Subcutaneous abdominal adipose tissue (tissue), 5 donors: ENCODE measurements at regions not wholly inside any gene's neighbourhood (a gene's known extent, or its start where the extent isn't known, plus 50 kb on each side); places are given as distances from the start of the nearest gene placed in this dataset.

Source experiments
- H3K27ac ChIP-seq: one replicate; pipeline ENCODE4 v1.7.0; 2013; ENCODE audit warnings: low read depth, mild to moderate bottlenecking, inconsistent platforms, low read length, moderate library complexity
- H3K27me3 ChIP-seq, 5 donors: one replicate each; pipeline ENCODE4 v1.7.0; 2013; ENCODE audit warnings: low read length in 5 of 5, inconsistent platforms in 1 of 5; ENCODE audit not compliant: control insufficient read depth in 5 of 5, insufficient read depth in 4 of 5
- H3K36me3 ChIP-seq, 5 donors: one replicate each; pipeline ENCODE4 v1.7.0; 2013; ENCODE audit warnings: low read length in 5 of 5; ENCODE audit not compliant: control insufficient read depth in 5 of 5, insufficient read depth in 5 of 5
- H3K4me1 ChIP-seq, 5 donors: one replicate each; pipeline ENCODE4 v1.7.0; 2013; ENCODE audit warnings: low read length in 5 of 5, mild to moderate bottlenecking in 3 of 5, moderate library complexity in 1 of 5; ENCODE audit not compliant: control insufficient read depth in 5 of 5, insufficient read depth in 5 of 5
- H3K4me3 ChIP-seq, 5 donors: one replicate each; pipeline ENCODE4 v1.7.0; 2013; ENCODE audit warnings: low read length in 5 of 5, low read depth in 1 of 5
- H3K9ac ChIP-seq, 5 donors: one replicate each; pipeline ENCODE4 v1.7.0; 2013; ENCODE audit warnings: low read length in 5 of 5, mild to moderate bottlenecking in 4 of 5, moderate library complexity in 3 of 5
- H3K9me3 ChIP-seq, 5 donors: one replicate each; pipeline ENCODE4 v1.7.0; 2013; ENCODE audit warnings: low read length in 5 of 5; ENCODE audit not compliant: control insufficient read depth in 5 of 5
- donor health status: healthy.
- donor health status: healthy.
- donor health status: healthy.
- donor health status: healthy.
- donor health status: healthy.

DNA sequence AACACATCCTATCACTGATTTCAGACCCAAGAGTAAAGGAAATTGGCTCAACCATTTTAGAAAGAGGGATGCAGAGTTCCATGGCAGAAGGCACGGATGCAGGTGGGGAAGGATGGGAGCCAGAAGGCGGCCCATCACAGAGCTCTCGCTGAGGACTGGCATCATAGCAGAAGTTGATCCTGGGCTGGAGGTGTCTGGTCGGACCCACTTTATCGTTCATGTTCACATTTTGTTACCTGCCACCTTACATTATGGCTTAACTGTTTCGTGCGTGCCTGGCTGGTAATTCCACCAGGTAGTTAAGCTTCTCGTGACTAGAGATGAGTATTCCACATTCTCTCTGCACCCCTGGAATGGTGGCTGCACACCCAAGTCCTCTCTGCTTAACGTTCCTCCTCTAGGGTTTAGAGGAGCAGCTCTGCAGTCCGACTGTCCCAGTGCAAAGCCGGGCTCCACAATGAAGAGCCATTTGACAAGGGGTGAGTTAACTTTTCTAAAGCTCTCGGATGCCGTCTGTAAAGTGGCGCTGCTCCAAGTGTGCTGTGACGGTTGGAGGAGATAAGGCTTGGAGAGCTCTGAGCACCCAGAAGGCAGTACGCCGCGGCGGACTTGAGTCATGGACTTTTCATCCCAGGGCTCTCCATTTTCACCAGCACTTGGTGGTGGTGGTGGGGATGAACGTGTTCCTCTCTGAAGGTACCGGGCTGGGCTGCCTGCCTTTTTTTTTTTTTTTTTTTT is 157.1 kb upstream of the SHH start:
- Histone ChIP-seq H3K9me3 (no peaks in the 10 kb centered on the region), H3K27ac (no peak overlapping the region), H3K9ac (no peak overlapping the region), H3K36me3 (no peaks in the 10 kb centered on the region), H3K4me1 (no peaks in the 10 kb centered on the region), H3K27me3 (peaks cover 0 to 7% (median 2%) of the 10 kb centered on the region in 5 donors), H3K4me3 (no peak overlapping the region)

DNA sequence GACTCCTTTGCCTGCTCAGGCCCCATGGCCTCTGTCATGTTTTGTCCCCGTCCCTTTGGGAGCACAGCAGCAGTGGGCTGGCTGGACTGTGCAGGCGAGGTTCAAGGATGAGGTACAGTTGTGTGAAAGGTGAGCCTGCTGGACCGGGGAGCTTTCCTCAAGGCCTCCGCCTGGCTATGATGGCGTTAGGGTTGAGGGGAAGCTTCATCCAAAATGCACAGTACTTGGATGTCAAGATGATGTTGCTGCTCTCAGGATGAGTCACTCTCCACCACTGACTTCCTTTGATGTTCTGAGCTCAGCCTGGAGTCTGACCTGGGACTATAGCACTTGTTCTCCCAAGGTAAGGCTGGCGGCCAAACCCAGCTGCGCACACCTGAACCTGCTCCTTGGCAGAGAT is 152.7 kb upstream of the SHH start:
- H3K27me3 ChIP-seq = peaks cover 0 to 19% (median 10%) of the 10 kb centered on the region in 5 donors
- H3K27ac ChIP-seq = no peak overlapping the region
- no peak overlapping the region for H3K9ac ChIP-seq
- no peaks in the 10 kb centered on the region for H3K9me3 ChIP-seq
- H3K4me1 ChIP-seq = no peaks in the 10 kb centered on the region
- H3K4me3 ChIP-seq = no peak overlapping the region
- H3K36me3 ChIP-seq = no peaks in the 10 kb centered on the region

DNA sequence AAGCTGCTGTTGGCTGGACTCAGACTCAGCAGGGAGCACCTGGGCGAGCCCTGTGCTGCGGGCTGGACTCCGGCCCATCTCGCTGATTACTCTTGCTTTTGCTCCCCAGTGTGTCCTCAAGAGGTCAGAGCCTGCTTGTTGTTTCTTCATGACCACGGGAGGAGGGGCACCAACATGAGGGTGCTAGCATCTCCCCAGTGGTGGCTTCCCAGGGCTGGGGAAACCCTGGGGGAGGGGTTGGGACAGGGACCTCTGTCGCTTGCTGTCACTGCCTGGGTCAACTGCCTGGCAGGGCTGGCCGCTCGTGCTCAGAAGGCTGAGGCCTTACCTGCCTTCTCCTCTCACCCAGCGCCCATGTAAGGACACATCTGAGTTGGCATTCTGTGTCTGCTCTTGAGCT is 152.3 kb upstream of the SHH start:
- H3K27me3 ChIP-seq = peaks cover 0 to 22% (median 10%) of the 10 kb centered on the region in 5 donors
- no peak overlapping the region for H3K4me3 ChIP-seq
- H3K9ac ChIP-seq = no peak overlapping the region
- no peaks in the 10 kb centered on the region for H3K36me3 ChIP-seq
- no peaks in the 10 kb centered on the region for H3K9me3 ChIP-seq
- H3K27ac ChIP-seq = no peak overlapping the region
- no peaks in the 10 kb centered on the region for H3K4me1 ChIP-seq

DNA sequence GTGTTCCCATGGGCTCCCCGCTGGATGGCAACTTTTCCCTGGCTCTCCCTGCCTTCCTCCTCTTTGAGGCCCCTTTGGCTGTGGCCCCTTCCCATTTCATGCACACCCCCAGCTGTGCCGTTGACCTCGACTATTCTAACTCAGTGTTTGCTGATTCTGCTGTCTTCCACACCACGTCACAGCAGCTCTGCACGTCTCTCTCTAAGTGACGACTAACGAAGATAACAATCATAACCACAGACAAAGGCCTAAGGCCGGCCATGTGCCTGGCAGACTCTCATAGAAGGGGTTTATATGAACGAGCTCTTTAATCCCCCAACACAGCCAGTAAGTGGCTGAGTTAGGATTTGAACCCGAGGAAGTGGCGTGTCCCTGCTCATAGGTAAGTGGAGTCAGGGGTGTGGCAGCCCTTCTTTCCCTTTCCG is 151.5 kb upstream of the SHH start:
- no peak overlapping the region for H3K27ac ChIP-seq
- H3K9ac ChIP-seq = no peak overlapping the region
- no peaks in the 10 kb centered on the region for H3K36me3 ChIP-seq
- peaks cover 0 to 22% (median 10%) of the 10 kb centered on the region in 5 donors for H3K27me3 ChIP-seq
- no peak overlapping the region for H3K4me3 ChIP-seq
- no peaks in the 10 kb centered on the region for H3K4me1 ChIP-seq
- no peaks in the 10 kb centered on the region for H3K9me3 ChIP-seq

DNA sequence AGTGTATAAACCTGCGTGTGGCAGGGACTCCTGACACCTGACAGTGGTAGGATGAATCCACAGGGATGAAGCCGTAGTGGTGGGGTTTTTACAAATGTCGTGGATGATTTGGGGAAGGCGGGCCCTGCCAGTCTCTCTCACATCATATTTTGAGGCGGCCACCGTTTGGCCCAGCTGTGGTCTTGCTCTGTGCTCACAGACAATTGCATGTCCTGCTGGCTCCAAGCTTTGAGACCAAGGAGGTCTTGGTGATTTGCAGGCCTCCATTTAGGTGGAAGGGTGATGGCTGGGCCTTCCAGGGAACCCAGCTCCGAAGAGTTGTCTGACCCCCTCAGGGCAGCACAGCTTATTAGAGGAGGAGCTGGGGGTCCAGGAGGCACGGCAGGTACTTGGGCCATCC is 151.1 kb upstream of the SHH start:
- Histone ChIP-seq H3K36me3 (no peaks in the 10 kb centered on the region), H3K27me3 (peaks cover 4 to 22% (median 10%) of the 10 kb centered on the region in 5 donors), H3K27ac (no peak overlapping the region), H3K4me1 (no peaks in the 10 kb centered on the region), H3K9ac (no peak overlapping the region), H3K9me3 (no peaks in the 10 kb centered on the region), H3K4me3 (no peak overlapping the region)

DNA sequence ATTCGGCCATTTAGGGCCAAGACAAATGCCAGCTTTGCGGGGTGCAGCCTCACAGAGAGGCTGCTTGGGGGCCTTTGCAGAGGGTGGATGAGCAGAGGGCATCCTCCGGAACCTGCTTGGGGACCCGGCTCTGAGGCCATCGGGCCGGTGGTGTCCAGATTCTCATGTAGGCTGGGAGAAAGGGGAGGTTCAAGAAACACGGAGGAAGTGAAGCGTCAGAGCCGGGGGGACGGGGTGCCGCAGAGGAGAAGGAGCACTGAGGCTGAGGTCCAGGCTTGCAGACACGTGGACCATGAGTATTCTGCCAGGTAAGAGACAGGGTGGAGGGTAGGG is 150.7 kb upstream of the SHH start:
- no peaks in the 10 kb centered on the region for H3K9me3 ChIP-seq
- no peaks in the 10 kb centered on the region for H3K36me3 ChIP-seq
- no peak overlapping the region for H3K9ac ChIP-seq
- no peak overlapping the region for H3K27ac ChIP-seq
- H3K4me1 ChIP-seq = no peaks in the 10 kb centered on the region
- peaks cover 4 to 22% (median 10%) of the 10 kb centered on the region in 5 donors for H3K27me3 ChIP-seq
- H3K4me3 ChIP-seq = no peak overlapping the region

DNA sequence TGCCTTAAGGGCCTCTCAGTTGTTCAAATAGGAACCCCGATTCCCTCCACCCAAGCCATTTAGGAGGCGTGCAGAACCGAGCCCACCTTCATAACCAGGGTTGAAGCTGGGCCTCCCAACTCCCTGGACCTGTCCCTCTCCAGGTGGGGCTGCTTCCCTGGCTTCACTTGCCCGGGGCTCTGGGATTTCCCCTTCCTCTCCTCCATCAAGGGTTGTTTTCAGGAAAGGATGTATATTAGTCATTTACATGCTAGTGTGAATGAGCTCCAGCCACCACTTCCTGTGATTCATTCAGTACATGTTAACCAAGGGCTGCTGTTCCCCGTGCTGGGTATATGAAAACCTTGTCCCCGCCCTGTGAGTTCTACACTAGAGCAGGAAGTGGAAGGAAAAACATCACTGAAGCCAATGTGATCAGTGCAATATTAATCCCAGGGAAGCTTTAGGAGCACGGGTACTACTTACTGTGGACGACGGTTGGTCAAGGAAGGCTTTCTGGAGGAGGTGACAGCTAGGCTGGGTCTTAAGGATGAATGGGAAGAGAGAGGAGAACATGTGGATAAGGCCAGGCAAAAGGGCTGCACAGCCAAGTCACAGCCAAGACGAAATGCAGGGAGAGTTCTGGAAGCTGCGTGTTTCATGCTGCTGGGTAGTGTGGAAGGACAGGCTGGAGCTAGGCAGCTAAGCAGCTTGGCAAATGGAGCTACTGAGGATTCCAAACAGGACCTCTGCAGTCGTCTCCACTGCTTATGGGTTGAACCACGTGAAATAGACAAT is 150.1 kb upstream of the SHH start:
- Histone ChIP-seq H3K9ac (no peak overlapping the region), H3K9me3 (no peaks in the 10 kb centered on the region)

GRCh38 chr7:155961241-155962190 is 149.3 kb upstream of the SHH start:
- no peaks in the 10 kb centered on the region for H3K36me3 ChIP-seq
- H3K9me3 ChIP-seq = no peaks in the 10 kb centered on the region
- H3K9ac ChIP-seq = no peak overlapping the region
- peaks cover 4 to 22% (median 10%) of the 10 kb centered on the region in 5 donors for H3K27me3 ChIP-seq
- no peaks in the 10 kb centered on the region for H3K4me1 ChIP-seq
- H3K27ac ChIP-seq = no peak overlapping the region
- H3K4me3 ChIP-seq = no peak overlapping the region

More for the DNA sequence above, 150.1 kb upstream of the SHH start:
- Histone ChIP-seq H3K27me3 (peaks cover 4 to 22% (median 10%) of the 10 kb centered on the region in 5 donors), H3K36me3 (no peaks in the 10 kb centered on the region), H3K4me1 (no peaks in the 10 kb centered on the region), H3K27ac (no peak overlapping the region), H3K4me3 (no peak overlapping the region)

- H3K27ac ChIP-seq = no peak overlapping the region
- no peak overlapping the region for H3K9ac ChIP-seq
- H3K9me3 ChIP-seq = no peaks in the 10 kb centered on the region
- no peak overlapping the region for H3K4me3 ChIP-seq
- no peaks in the 10 kb centered on the region for H3K4me1 ChIP-seq
- no peaks in the 10 kb centered on the region for H3K36me3 ChIP-seq
- H3K27me3 ChIP-seq = peaks cover 4 to 22% (median 10%) of the 10 kb centered on the region in 5 donors
Observed at GRCh38 chr7:155959894-155960293, 147.6 kb upstream of the SHH start.
